Choroid plexus epithelial cell (primary cell): ENCODE measurements at regions not wholly inside any gene's neighbourhood (a gene's known extent, or its start where the extent isn't known, plus 50 kb on each side); places are given as distances from the start of the nearest gene placed in this dataset.

ENCODE experiments used
- DNase-seq: peaks from one replicate; pipeline ENCODE4 v3.0.0-alpha.2; 2010; ENCODE audit warnings: low read depth
- H3K4me3 ChIP-seq: 2 replicates; pipeline ENCODE4 v1.5.1; 2011; ENCODE audit warnings: low read depth, mild to moderate bottlenecking, control low read depth, low read length, moderate library complexity
- CTCF ChIP-seq: conservative IDR thresholded peaks from 2 replicates; pipeline ENCODE4 v1.5.1; 2011; ENCODE audit warnings: low read depth, mild to moderate bottlenecking, control low read depth, inconsistent platforms, low read length, moderate library complexity

- TF ChIP-seq CTCF, result no peak
- no peak for DNase-seq
- H3K4me3 ChIP-seq, result no peak overlapping the region
Measured at GRCh38 chr16:75931970-75932369, 205.7 kb upstream of the CPHXL start.

- no peak overlapping the region for H3K4me3 ChIP-seq
- TF ChIP-seq CTCF, result no peak
- DNase-seq, result no peak
Measured at GRCh38 chr16:75938818-75939217, 212.5 kb upstream of the CPHXL start.

- DNase-seq, result no peak
- no peak overlapping the region for H3K4me3 ChIP-seq
- TF ChIP-seq CTCF, result no peak
Measured at GRCh38 chr16:75942351-75942750, 216.1 kb upstream of the CPHXL start.

- H3K4me3 ChIP-seq, result no peak overlapping the region
- DNase-seq, result no peak
- no peak for TF ChIP-seq CTCF
Measured at GRCh38 chr16:75942936-75943335, 216.6 kb upstream of the CPHXL start.

- no peak for DNase-seq
- no peak overlapping the region for H3K4me3 ChIP-seq
- no peak for TF ChIP-seq CTCF
Measured at GRCh38 chr16:75943705-75944514, 217.6 kb upstream of the CPHXL start.

- DNase-seq, result no peak
- TF ChIP-seq CTCF, result no peak
- H3K4me3 ChIP-seq, result no peak overlapping the region
Measured at GRCh38 chr16:75945916-75946457, 219.7 kb upstream of the CPHXL start.
